ENCODE measurements at regions not wholly inside any gene's neighbourhood (a gene's known extent, or its start where the extent isn't known, plus 50 kb on each side); places are given as distances from the start of the nearest gene placed in this dataset.

GRCh38 chr2:70036290-70036689, 51.0 kb upstream of the PCBP1 start:
- no peak overlapping the region for H2AFZ ChIP-seq (replicated peaks)
- Mint-ChIP-seq H3K27ac (no peak overlapping the region), H3K4me3 (no peak overlapping the region), H3K4me1 (peaks cover 9% of the 10 kb centered on the region), H3K27me3 (ENCODE audit: insufficient read depth, low read depth) (peaks cover 1% of the 10 kb centered on the region), H3K9me3 (no peaks in the 10 kb centered on the region), H3K36me3 (peaks cover 13% of the 10 kb centered on the region)
- H3K79me2 ChIP-seq (ENCODE audit: low read depth), result no peaks in the 10 kb centered on the region
- no peaks in the 10 kb centered on the region for H3K9me3 ChIP-seq (ENCODE audit: low read depth)
- H3F3A ChIP-seq (ENCODE audit: low read depth), result no peaks in the 10 kb centered on the region
- no peak overlapping the region for H3K4me3 ChIP-seq
- H3K4me2 ChIP-seq, result no peak overlapping the region
- no peaks in the 10 kb centered on the region for H4K20me1 ChIP-seq (ENCODE audit: low read depth)
- peaks cover 10% of the 10 kb centered on the region for H3K4me1 ChIP-seq
- H3K9ac ChIP-seq, result no peak overlapping the region
- H3K36me3 ChIP-seq, result no peaks in the 10 kb centered on the region
- TF ChIP-seq EZH2phosphoT487 (IDR thresholded peaks at IDR 0.05) (no peak), CTCF (IDR thresholded peaks at IDR 0.05) (no peak), EZH2 (IDR thresholded peaks at IDR 0.05) (no peak)
- H3K27ac ChIP-seq, result no peak overlapping the region
- H3K27me3 ChIP-seq, result no peaks in the 10 kb centered on the region
- DNase-seq (ENCODE audit: low spot score), result no peak

- H3K9me3 Mint-ChIP-seq, result no peaks in the 10 kb centered on the region
- Histone ChIP-seq H3K4me3 (no peak overlapping the region), H3K79me2 (ENCODE audit: low read depth) (no peaks in the 10 kb centered on the region), H3K27me3 (no peaks in the 10 kb centered on the region), H3K9ac (no peak overlapping the region), H3F3A (ENCODE audit: low read depth) (peaks cover 5% of the 10 kb centered on the region), H3K4me2 (no peak overlapping the region), H3K9me3 (ENCODE audit: low read depth) (no peaks in the 10 kb centered on the region), H4K20me1 (ENCODE audit: low read depth) (no peaks in the 10 kb centered on the region), H3K4me1 (peaks cover 17% of the 10 kb centered on the region), H3K27ac (no peak overlapping the region), H2AFZ (replicated peaks) (no peak overlapping the region), H3K36me3 (no peaks in the 10 kb centered on the region)
- H3K4me3 Mint-ChIP-seq, result no peak overlapping the region
- no peak for DNase-seq (ENCODE audit: low spot score)
- TF ChIP-seq EZH2 (IDR thresholded peaks at IDR 0.05), result no peak
- no peak for TF ChIP-seq EZH2phosphoT487 (IDR thresholded peaks at IDR 0.05)
- no peak for TF ChIP-seq CTCF (IDR thresholded peaks at IDR 0.05)
- H3K36me3 Mint-ChIP-seq, result peaks cover 11% of the 10 kb centered on the region
- H3K27ac Mint-ChIP-seq, result no peak overlapping the region
- peaks cover 12% of the 10 kb centered on the region for H3K4me1 Mint-ChIP-seq
- no peaks in the 10 kb centered on the region for H3K27me3 Mint-ChIP-seq (ENCODE audit: insufficient read depth, low read depth)
Observed at GRCh38 chr2:70035344-70035844, 51.9 kb upstream of the PCBP1 start.

GRCh38 chr2:70030724-70031420, 56.4 kb upstream of the PCBP1 start:
- H4K20me1 ChIP-seq (ENCODE audit: low read depth), result no peaks in the 10 kb centered on the region
- no peaks in the 10 kb centered on the region for H3K36me3 ChIP-seq
- no peak overlapping the region for H3K9ac ChIP-seq
- peak overlapping the region; percentile 88 for H3K27ac ChIP-seq
- Mint-ChIP-seq H3K27me3 (ENCODE audit: insufficient read depth, low read depth) (no peaks in the 10 kb centered on the region), H3K9me3 (no peaks in the 10 kb centered on the region), H3K36me3 (peaks cover 20% of the 10 kb centered on the region), H3K4me3 (no peak overlapping the region), H3K27ac (no peak overlapping the region), H3K4me1 (peaks cover 21% of the 10 kb centered on the region)
- peak overlapping the region; percentile 83 for H2AFZ ChIP-seq (replicated peaks)
- H3K9me3 ChIP-seq (ENCODE audit: low read depth), result no peaks in the 10 kb centered on the region
- peaks cover 26% of the 10 kb centered on the region for H3K4me1 ChIP-seq
- no peak for DNase-seq (ENCODE audit: low spot score)
- no peak for TF ChIP-seq CTCF (IDR thresholded peaks at IDR 0.05)
- TF ChIP-seq EZH2phosphoT487 (IDR thresholded peaks at IDR 0.05), result no peak
- no peak for TF ChIP-seq EZH2 (IDR thresholded peaks at IDR 0.05)
- H3K79me2 ChIP-seq (ENCODE audit: low read depth), result no peaks in the 10 kb centered on the region
- H3K27me3 ChIP-seq, result no peaks in the 10 kb centered on the region
- H3K4me3 ChIP-seq, result no peak overlapping the region
- H3K4me2 ChIP-seq, result peak overlapping the region; percentile 62
- peaks cover 14% of the 10 kb centered on the region for H3F3A ChIP-seq (ENCODE audit: low read depth)

All from neural progenitor cell (in vitro differentiated cells).